Testis (tissue), 2 donors: ENCODE measurements at regions not wholly inside any gene's neighbourhood (a gene's known extent, or its start where the extent isn't known, plus 50 kb on each side); places are given as distances from the start of the nearest gene placed in this dataset.

Experiments used
- POLR2A ChIP-seq: fragments of 450-650 bp; IDR thresholded peaks from one replicate; pipeline ENCODE4 v1.6.1; 2017; ENCODE audit warnings: antibody characterized with exemption, mild to moderate bottlenecking, moderate library complexity
- TF ChIP-seq, protein P1 (sequence below), 3 experiments: fragments of 450-650 bp in 2 of 3; fragments of 200-600 bp in 1 of 3; sonication (generic) in 1 of 3; IDR thresholded peaks; one replicate each; pipeline ENCODE4 v1.5.1; 2016 to 2019; ENCODE audit warnings: antibody characterized with exemption in 3 of 3, mild to moderate bottlenecking in 2 of 3, moderate library complexity in 1 of 3

DNA sequence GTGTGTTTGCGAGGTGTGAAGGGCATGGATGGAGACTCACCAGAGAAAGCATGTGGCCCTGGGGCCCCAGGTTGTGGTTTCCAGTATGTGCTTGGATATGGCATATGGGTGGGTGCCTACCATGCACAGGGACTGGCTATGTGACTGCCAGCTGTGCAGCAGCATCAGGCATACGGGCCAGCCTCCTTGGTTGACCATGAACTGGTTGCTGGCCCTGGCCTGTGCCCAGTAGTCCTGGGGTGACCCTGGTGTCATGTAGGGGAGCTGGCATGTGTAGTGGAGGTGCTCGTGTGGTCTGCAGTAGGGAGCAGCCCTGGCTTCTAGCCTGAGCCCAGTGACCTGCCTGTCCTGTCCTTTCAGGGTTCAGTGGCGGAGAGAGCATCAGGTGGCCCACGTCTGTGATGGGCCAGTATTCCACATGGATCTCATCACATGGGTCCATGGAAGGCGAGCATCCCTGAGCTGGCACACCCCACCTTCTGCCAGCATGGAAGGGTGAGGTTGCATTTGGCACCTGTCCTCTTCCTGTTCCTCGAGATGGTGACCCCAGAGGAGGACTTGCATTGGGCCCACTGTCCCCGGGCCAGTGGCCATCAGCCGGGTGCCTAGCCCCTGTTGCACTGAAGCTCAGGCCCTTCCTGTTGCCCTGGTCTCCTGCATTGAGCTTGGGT is 228.9 kb downstream of the SNRPN start:
- no peak for TF ChIP-seq POLR2A
- TF ChIP-seq, protein P1, sequence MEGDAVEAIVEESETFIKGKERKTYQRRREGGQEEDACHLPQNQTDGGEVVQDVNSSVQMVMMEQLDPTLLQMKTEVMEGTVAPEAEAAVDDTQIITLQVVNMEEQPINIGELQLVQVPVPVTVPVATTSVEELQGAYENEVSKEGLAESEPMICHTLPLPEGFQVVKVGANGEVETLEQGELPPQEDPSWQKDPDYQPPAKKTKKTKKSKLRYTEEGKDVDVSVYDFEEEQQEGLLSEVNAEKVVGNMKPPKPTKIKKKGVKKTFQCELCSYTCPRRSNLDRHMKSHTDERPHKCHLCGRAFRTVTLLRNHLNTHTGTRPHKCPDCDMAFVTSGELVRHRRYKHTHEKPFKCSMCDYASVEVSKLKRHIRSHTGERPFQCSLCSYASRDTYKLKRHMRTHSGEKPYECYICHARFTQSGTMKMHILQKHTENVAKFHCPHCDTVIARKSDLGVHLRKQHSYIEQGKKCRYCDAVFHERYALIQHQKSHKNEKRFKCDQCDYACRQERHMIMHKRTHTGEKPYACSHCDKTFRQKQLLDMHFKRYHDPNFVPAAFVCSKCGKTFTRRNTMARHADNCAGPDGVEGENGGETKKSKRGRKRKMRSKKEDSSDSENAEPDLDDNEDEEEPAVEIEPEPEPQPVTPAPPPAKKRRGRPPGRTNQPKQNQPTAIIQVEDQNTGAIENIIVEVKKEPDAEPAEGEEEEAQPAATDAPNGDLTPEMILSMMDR (IDR thresholded peaks at IDR 0.05), result no peak
